H1 (cell line): ENCODE measurements at regions not wholly inside any gene's neighbourhood (a gene's known extent, or its start where the extent isn't known, plus 50 kb on each side); places are given as distances from the start of the nearest gene placed in this dataset.

Experiments used
- CTCF ChIA-PET: fragments of 300-600 bp; sonication (Branson Sonifier 250); formaldehyde crosslinking; loops from one replicate; lab custom pipeline; 2021; ENCODE audit not compliant: partially characterized antibody; lab: Charles Lee
- POLR2A ChIA-PET: fragments of 300-600 bp; sonication (Branson Sonifier 250); formaldehyde crosslinking; loops from one replicate; lab custom pipeline; 2021; ENCODE audit warnings: inconsistent platforms; ENCODE audit not compliant: partially characterized antibody; lab: Charles Lee
- DNase-seq, 2 experiments: peaks; one replicate each; pipeline versions ENCODE4 v3.0.0 to v3.0.0-alpha.2; 2010 to 2022; ENCODE audit warnings: low spot score in 2 of 2, low read depth in 1 of 2, mixed read lengths in 1 of 2
- FAIRE-seq: peaks from 2 replicates; lab custom pipeline; 2011; peaks lifted over from hg19 to GRCh38; lab: Jason Lieb, UNC
- H2AFZ ChIP-seq: 2 replicates; pipeline ENCODE4 v1.8.1; 2012; ENCODE audit warnings: low read length, inconsistent platforms
- H2AK5ac ChIP-seq: 2 replicates; pipeline ENCODE4 v1.6.1; 2013; ENCODE audit warnings: low read depth, low read length
- H2BK120ac ChIP-seq: replicated peaks from 2 replicates; pipeline ENCODE3; 2013; ENCODE audit warnings: low read depth, low read length, inconsistent platforms
- H2BK12ac ChIP-seq: 2 replicates; pipeline ENCODE4 v1.6.1; 2013; ENCODE audit warnings: low read depth, low read length
- H2BK15ac ChIP-seq: 2 replicates; pipeline ENCODE4 v1.6.1; 2013; ENCODE audit warnings: low read length
- H2BK20ac ChIP-seq: 2 replicates; pipeline ENCODE4 v1.6.1; 2013; ENCODE audit warnings: low read length
- H2BK5ac ChIP-seq: 2 replicates; pipeline ENCODE4 v1.6.1; 2013; ENCODE audit warnings: low read depth, low read length
- H3K14ac ChIP-seq: 2 replicates; pipeline ENCODE4 v1.6.1; 2013; ENCODE audit warnings: inconsistent platforms; ENCODE audit not compliant: insufficient read length
- H3K18ac ChIP-seq: 2 replicates; pipeline ENCODE4 v1.6.1; 2013; ENCODE audit warnings: low read length; ENCODE audit errors: extremely low read depth
- H3K23ac ChIP-seq: 2 replicates; pipeline ENCODE4 v1.6.1; 2013; ENCODE audit warnings: inconsistent platforms; ENCODE audit not compliant: insufficient read length
- H3K23me2 ChIP-seq: 2 replicates; pipeline ENCODE4 v1.6.1; 2013; ENCODE audit warnings: low read depth, low read length
- H3K27ac ChIP-seq: 2 replicates; pipeline ENCODE4 v1.6.1; 2011; ENCODE audit warnings: low read depth, low read length, inconsistent platforms
- H3K27me3 ChIP-seq, 4 experiments: replicated peaks in 1 of 4; 1 replicate in 1 of 4; 2 replicates in 3 of 4; pipeline versions ENCODE4 v1.6.1 to v1.8.1; 2011 to 2013; ENCODE audit warnings: low read length in 3 of 4, mild to moderate bottlenecking in 3 of 4, inconsistent platforms in 2 of 4, mixed read lengths in 2 of 4, moderate library complexity in 1 of 4; ENCODE audit not compliant: control insufficient read depth in 3 of 4, insufficient read depth in 3 of 4; ENCODE audit errors: extremely low read depth in 1 of 4
- H3K36me3 ChIP-seq, 4 experiments: 2 replicates each; pipeline versions ENCODE4 v1.6.1 to v1.8.1; 2011 to 2013; ENCODE audit warnings: mild to moderate bottlenecking in 4 of 4, low read length in 3 of 4, moderate library complexity in 2 of 4, control low read depth in 1 of 4, inconsistent platforms in 1 of 4; ENCODE audit not compliant: insufficient read depth in 4 of 4, control insufficient read depth in 2 of 4
- H3K4ac ChIP-seq: replicated peaks from 2 replicates; pipeline ENCODE3; 2013; ENCODE audit warnings: low read length, low read depth, mixed read lengths, inconsistent platforms; ENCODE audit not compliant: insufficient read length
- H3K4me1 ChIP-seq, 4 experiments: replicated peaks in 1 of 4; 1 replicate in 1 of 4; 2 replicates in 3 of 4; pipeline versions ENCODE4 v1.6.1 to v1.8.1; 2011 to 2013; ENCODE audit warnings: low read length in 3 of 4, inconsistent platforms in 2 of 4, mixed read lengths in 1 of 4; ENCODE audit not compliant: insufficient read depth in 4 of 4, control insufficient read depth in 3 of 4
- H3K4me2 ChIP-seq, 2 experiments: 2 replicates each; pipeline versions ENCODE4 v1.6.1 to v1.8.1; 2011 to 2013; ENCODE audit warnings: low read depth in 2 of 2, low read length in 2 of 2, control low read depth in 1 of 2, inconsistent platforms in 1 of 2, mild to moderate bottlenecking in 1 of 2; ENCODE audit not compliant: insufficient read depth in 1 of 2
- H3K4me3 ChIP-seq, 4 experiments: fragments of 200-600, 300-600 bp in 1 of 4; sonication (generic), shearing (Covaris generic), sonication (Bioruptor Twin) in 1 of 4; 2 replicates each; pipeline versions ENCODE4 v1.5.1 to v1.8.1; 2011 to 2016; ENCODE audit warnings: low read length in 4 of 4, low read depth in 3 of 4, control low read depth in 2 of 4, inconsistent platforms in 2 of 4, mild to moderate bottlenecking in 2 of 4, mixed read lengths in 1 of 4, moderate library complexity in 1 of 4; ENCODE audit not compliant: insufficient read depth in 2 of 4; ENCODE audit errors: extremely low read depth in 1 of 4
- H3K56ac ChIP-seq: replicated peaks from 2 replicates; pipeline ENCODE3; 2013; ENCODE audit warnings: low read depth, mild to moderate bottlenecking, mixed read lengths, low read length, inconsistent platforms; ENCODE audit not compliant: insufficient read length
- H3K79me1 ChIP-seq: 2 replicates; pipeline ENCODE4 v1.6.1; 2013; ENCODE audit warnings: low read depth, low read length, control low read depth
- H3K79me2 ChIP-seq, 2 experiments: 2 replicates each; pipeline versions ENCODE4 v1.6.1 to v1.8.1; 2012 to 2013; ENCODE audit warnings: low read length in 2 of 2, mild to moderate bottlenecking in 2 of 2, inconsistent platforms in 1 of 2; ENCODE audit not compliant: insufficient read depth in 2 of 2, control insufficient read depth in 1 of 2
- H3K9ac ChIP-seq, 4 experiments: replicated peaks in 1 of 4; 1 replicate in 1 of 4; 2 replicates in 3 of 4; pipeline versions ENCODE4 v1.6.1 to v1.8.1; 2011 to 2013; ENCODE audit warnings: low read depth in 3 of 4, low read length in 3 of 4, control low read depth in 2 of 4, mild to moderate bottlenecking in 2 of 4, moderate library complexity in 2 of 4, inconsistent platforms in 1 of 4; ENCODE audit errors: extremely low read depth in 1 of 4
- H3K9me3 ChIP-seq, 2 experiments: 2 replicates each; pipeline versions ENCODE4 v1.6.1 to v1.8.1; 2012 to 2013; ENCODE audit warnings: mild to moderate bottlenecking in 2 of 2, moderate library complexity in 2 of 2, control low read depth in 1 of 2, inconsistent platforms in 1 of 2, low read depth in 1 of 2, low read length in 1 of 2, mixed read lengths in 1 of 2; ENCODE audit not compliant: insufficient read depth in 2 of 2
- H4K20me1 ChIP-seq, 2 experiments: replicated peaks in 1 of 2; 2 replicates each; pipeline versions ENCODE3 to v1.8.1; 2011 to 2013; ENCODE audit warnings: inconsistent platforms in 2 of 2, low read length in 2 of 2, mild to moderate bottlenecking in 1 of 2; ENCODE audit not compliant: insufficient read depth in 2 of 2, control insufficient read depth in 1 of 2
- H4K5ac ChIP-seq: 2 replicates; pipeline ENCODE4 v1.6.1; 2013; ENCODE audit warnings: low read length, low read depth, mixed read lengths, inconsistent platforms; ENCODE audit not compliant: insufficient read length
- H4K8ac ChIP-seq: 2 replicates; pipeline ENCODE4 v1.8.0; 2013; ENCODE audit warnings: mild to moderate bottlenecking, moderate library complexity, low read length, inconsistent platforms; ENCODE audit not compliant: insufficient read depth; ENCODE audit errors: extremely low read depth
- H4K91ac ChIP-seq: replicated peaks from 2 replicates; pipeline ENCODE3; 2013; ENCODE audit warnings: low read length, mixed read lengths, inconsistent platforms; ENCODE audit not compliant: insufficient read length
- HDAC2 ChIP-seq, 2 experiments: fragments of 300-600 bp in 1 of 2; sonication (generic) in 1 of 2; IDR thresholded peaks; 2 replicates each; pipeline ENCODE4 v1.6.1; 2011 to 2012; ENCODE audit warnings: low read depth in 2 of 2, low read length in 2 of 2, mild to moderate bottlenecking in 2 of 2, moderate library complexity in 2 of 2, borderline replicate concordance in 1 of 2, inconsistent platforms in 1 of 2
- HDAC6 ChIP-seq: IDR thresholded peaks from one replicate; pipeline ENCODE4 v1.7.1; 2012; ENCODE audit warnings: low read depth, mild to moderate bottlenecking, inconsistent platforms, low read length, moderate library complexity
- JUND ChIP-seq: IDR thresholded peaks from 2 replicates; pipeline ENCODE4 v1.6.1; 2011; ENCODE audit warnings: mild to moderate bottlenecking, improper control_type of control experiment, low read length
- KDM4A ChIP-seq: IDR thresholded peaks from one replicate; pipeline ENCODE4 v1.7.1; 2012; ENCODE audit warnings: low read depth, mild to moderate bottlenecking, moderate library complexity, low read length, inconsistent platforms; ENCODE audit not compliant: severe bottlenecking
- MAFK ChIP-seq: IDR thresholded peaks from 2 replicates; pipeline ENCODE4 v1.6.1; 2012; ENCODE audit warnings: low read depth, mild to moderate bottlenecking, improper control_type of control experiment, low read length
- SRF ChIP-seq: IDR thresholded peaks from 2 replicates; pipeline ENCODE4 v1.6.1; 2011; ENCODE audit warnings: mild to moderate bottlenecking, low read depth, low read length, moderate library complexity
- TAF7 ChIP-seq: optimal IDR thresholded peaks from 2 replicates; pipeline ENCODE3; 2011; ENCODE audit warnings: low read depth, mild to moderate bottlenecking, inconsistent platforms, low read length, moderate library complexity, borderline replicate concordance
- TCF12 ChIP-seq: IDR thresholded peaks from 2 replicates; pipeline ENCODE4 v1.6.1; 2011; ENCODE audit warnings: low read depth, mild to moderate bottlenecking, low read length
- WGBS, 2 experiments: shearing (Covaris generic) in 1 of 2; methylation state at CpG; one replicate each; pipeline versions ENCODE4 v1.1.6 to v1.1.7; 2013 to 2015; ENCODE audit warnings: low lambda C conversion rate in 2 of 2, mixed read lengths in 2 of 2, inconsistent platforms in 1 of 2, low coverage in 1 of 2, missing lambda C conversion rate in 1 of 2; ENCODE audit not compliant: insufficient replicate concordance in 2 of 2, insufficient coverage in 1 of 2, insufficient read length in 1 of 2; ENCODE audit errors: extremely low coverage in 1 of 2, missing lambda C conversion rate in 1 of 2; 5-methylcytosine and 5-hydroxymethylcytosine counted together

DNA sequence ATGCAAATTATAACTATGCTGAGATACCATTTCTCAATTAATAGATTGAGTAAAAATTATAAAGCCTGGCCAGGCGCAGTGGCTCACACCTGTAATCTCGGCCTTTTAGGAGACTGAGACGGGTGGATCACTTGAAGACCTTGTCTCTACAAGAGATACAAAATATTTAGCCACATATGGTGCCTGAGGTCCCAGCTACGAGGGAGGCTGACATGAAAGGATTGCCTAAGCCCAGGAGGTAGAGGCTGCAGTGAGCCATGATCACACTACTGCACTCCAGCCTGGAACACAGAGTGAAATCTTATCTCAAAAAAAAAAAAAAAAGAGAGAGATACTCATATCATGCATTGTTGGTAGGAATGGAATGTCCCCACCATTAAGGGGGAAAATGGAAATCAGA is 142.4 kb downstream of the RCN1 start:
- Histone ChIP-seq H2BK12ac (no peak overlapping the region), H3K4ac (no peak overlapping the region), H4K8ac (no peak overlapping the region), H4K20me1 (no peaks in the 10 kb centered on the region), H2BK20ac (no peak overlapping the region), H3K18ac (no peak overlapping the region), H2BK15ac (no peak overlapping the region), H2BK5ac (no peak overlapping the region), H3K4me2 (no peak overlapping the region), H3K23ac (no peak overlapping the region), H3K56ac (no peak overlapping the region), H3K79me1 (no peaks in the 10 kb centered on the region), H3K9me3 (no peaks in the 10 kb centered on the region), H2AFZ (no peak overlapping the region), H3K79me2 (no peaks in the 10 kb centered on the region), H4K5ac (no peak overlapping the region), H3K23me2 (no peaks in the 10 kb centered on the region), H2BK120ac (no peak overlapping the region), H3K4me3 (no peak overlapping the region), H3K36me3 (no peaks in the 10 kb centered on the region), H3K14ac (no peak overlapping the region), H3K27ac (no peak overlapping the region), H2AK5ac (no peak overlapping the region), H3K9ac (no peak overlapping the region), H4K91ac (no peak overlapping the region), H3K4me1 (no peaks in the 10 kb centered on the region), H3K27me3 (no peaks in the 10 kb centered on the region)
- WGBS, 2 experiments = 82% methylated on average over 4 of the region's 4 CpGs; no CpG with 5 or more reads in 1 of the 2 experiments
- no peak for DNase-seq
- TF ChIP-seq HDAC6 (no peak), JUND (no peak), MAFK (no peak), HDAC2 (IDR thresholded peaks at IDR 0.05; ENCODE audit: borderline replicate concordance in 1 of 2, low read depth in 2 of 2, low read length in 2 of 2) (no peak), TAF7 (no peak), SRF (no peak), TCF12 (no peak), KDM4A (no peak)
- ChIA-PET CTCF (interaction anchor here (0.6 to 3.3 kb wide), 5 partner anchors 9 to 166 kb away, joined by 3 to 25 read pairs (median 8); no protein-coding TSS in a partner anchor), POLR2A (no interaction called here)
- FAIRE-seq = no peak
